GM21825 (cell line): ENCODE measurements at regions not wholly inside any gene's neighbourhood (a gene's known extent, or its start where the extent isn't known, plus 50 kb on each side); places are given as distances from the start of the nearest gene placed in this dataset.
"Not testable (repeated sequence)": the region's sequence is repeated elsewhere in the genome, so short reads cannot be mapped to it uniquely, and the experiment has no call there.

Source experiments
- ATAC-seq: cut with Tn5 transposase; IDR thresholded peaks from one replicate; pipeline ENCODE4 v1.9.1; 2021; ENCODE audit warnings: mild to moderate bottlenecking, moderate library complexity; ENCODE audit not compliant: unreplicated experiment

- ATAC-seq = no peak
Measured at GRCh38 chr12:91307957-91308670, 125.5 kb upstream of the DCN start.

- no peak for ATAC-seq
Measured at GRCh38 chr12:91290354-91290753, 107.7 kb upstream of the DCN start.

GRCh38 chr12:91289906-91290305 lies 107.3 kb upstream of the DCN start:
- no peak for ATAC-seq

- no peak for ATAC-seq
Measured at GRCh38 chr12:91289072-91289471, 106.5 kb upstream of the DCN start.

- no peak for ATAC-seq
Measured at GRCh38 chr12:91287753-91288152, 105.1 kb upstream of the DCN start.

GRCh38 chr12:91278126-91278525 lies 95.5 kb upstream of the DCN start:
- no peak for ATAC-seq

- no peak for ATAC-seq
Measured at GRCh38 chr12:91276509-91276908, 93.9 kb upstream of the DCN start.

GRCh38 chr12:91275321-91275720 lies 92.7 kb upstream of the DCN start:
- no peak for ATAC-seq

GRCh38 chr12:91274916-91275315 lies 92.3 kb upstream of the DCN start:
- no peak for ATAC-seq

GRCh38 chr12:91273560-91273959 lies 90.9 kb upstream of the DCN start:
- no peak for ATAC-seq

GRCh38 chr12:91272461-91273063 lies 89.9 kb upstream of the DCN start:
- ATAC-seq = no peak

- no peak for ATAC-seq
Measured at GRCh38 chr12:91271185-91271584, 88.6 kb upstream of the DCN start.

- ATAC-seq = no peak
Measured at GRCh38 chr12:91267039-91267438, 84.4 kb upstream of the DCN start.

GRCh38 chr12:91264178-91264577 lies 81.6 kb upstream of the DCN start:
- ATAC-seq = no peak

- ATAC-seq = no peak
Measured at GRCh38 chr12:91261820-91262676, 79.4 kb upstream of the DCN start.

GRCh38 chr12:91256411-91256810 lies 73.8 kb upstream of the DCN start:
- ATAC-seq = no peak

GRCh38 chr12:91252341-91252740 lies 69.7 kb upstream of the DCN start:
- ATAC-seq = no peak

- no peak for ATAC-seq
Measured at GRCh38 chr12:91250273-91250665, 67.7 kb upstream of the DCN start.

- ATAC-seq = no peak
Measured at GRCh38 chr12:91249518-91250272, 67.1 kb upstream of the DCN start.

- ATAC-seq = no peak
Measured at GRCh38 chr12:91249054-91249453, 66.4 kb upstream of the DCN start.

- not testable (repeated sequence) for ATAC-seq
Measured at GRCh38 chr12:91243177-91243576, 60.6 kb upstream of the DCN start.
